ENCODE measurements at regions not wholly inside any gene's neighbourhood (a gene's known extent, or its start where the extent isn't known, plus 50 kb on each side); places are given as distances from the start of the nearest gene placed in this dataset.

GRCh38 chr6:145305670-145306069 lies 429.6 kb downstream of the EPM2A start:
- H3K36me3 ChIP-seq: no peaks in the 10 kb centered on the region
- H3K27ac ChIP-seq: no peak overlapping the region
- TF ChIP-seq CTCF (IDR thresholded peaks at IDR 0.05; ENCODE audit: low read depth, low read length): no peak
- DNase-seq: no peak
- no peak overlapping the region for H3K4me3 ChIP-seq (ENCODE audit: low read depth, low read length)
- no peaks in the 10 kb centered on the region for H3K9me3 ChIP-seq (ENCODE audit: severe bottlenecking)
- H3K27me3 ChIP-seq (ENCODE audit: insufficient read depth, low read depth, severe bottlenecking): no peaks in the 10 kb centered on the region

GRCh38 chr6:145306489-145306888 lies 428.8 kb downstream of the EPM2A start:
- TF ChIP-seq CTCF (IDR thresholded peaks at IDR 0.05; ENCODE audit: low read depth, low read length): no peak
- no peak overlapping the region for H3K27ac ChIP-seq
- H3K4me3 ChIP-seq (ENCODE audit: low read depth, low read length): no peak overlapping the region
- no peaks in the 10 kb centered on the region for H3K9me3 ChIP-seq (ENCODE audit: severe bottlenecking)
- H3K36me3 ChIP-seq: no peaks in the 10 kb centered on the region
- no peaks in the 10 kb centered on the region for H3K27me3 ChIP-seq (ENCODE audit: insufficient read depth, low read depth, severe bottlenecking)
- DNase-seq: no peak

- DNase-seq: no peak
Measured at GRCh38 chr6:145309842-145310535, 425.3 kb downstream of the EPM2A start.

DNA sequence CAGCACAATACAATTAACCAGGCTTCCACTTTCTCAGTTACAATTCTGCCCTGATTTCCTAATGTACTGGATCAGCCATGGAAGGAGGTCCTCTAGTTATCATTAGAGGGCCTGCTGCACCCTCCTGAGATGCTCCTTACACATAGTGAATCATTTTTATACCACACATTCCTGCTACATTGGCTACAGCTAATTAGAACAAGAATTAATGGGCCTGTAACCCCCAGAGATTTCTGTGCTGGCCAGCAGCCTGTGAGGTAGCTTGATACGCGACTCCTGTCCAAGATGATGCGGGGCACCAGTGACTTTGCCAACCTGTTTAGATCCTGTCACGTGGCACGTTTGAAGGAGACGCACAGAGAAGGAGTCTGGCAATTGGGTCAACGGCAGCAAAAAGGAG lies 422.8 kb downstream of the EPM2A start:
- no peaks in the 10 kb centered on the region for H3K27me3 ChIP-seq (ENCODE audit: insufficient read depth, low read depth, severe bottlenecking)
- H3K36me3 ChIP-seq: no peaks in the 10 kb centered on the region
- no peak for DNase-seq
- H3K27ac ChIP-seq: no peak overlapping the region
- TF ChIP-seq CTCF (IDR thresholded peaks at IDR 0.05; ENCODE audit: low read depth, low read length): no peak
- H3K4me3 ChIP-seq (ENCODE audit: low read depth, low read length): no peak overlapping the region
- no peaks in the 10 kb centered on the region for H3K9me3 ChIP-seq (ENCODE audit: severe bottlenecking)

More at GRCh38 chr6:145309842-145310535, 425.3 kb downstream of the EPM2A start:
- Histone ChIP-seq H3K9me3 (ENCODE audit: severe bottlenecking) (no peaks in the 10 kb centered on the region), H3K27ac (no peak overlapping the region), H3K27me3 (ENCODE audit: insufficient read depth, low read depth, severe bottlenecking) (no peaks in the 10 kb centered on the region), H3K36me3 (no peaks in the 10 kb centered on the region), H3K4me3 (ENCODE audit: low read depth, low read length) (no peak overlapping the region)
- no peak for TF ChIP-seq CTCF (IDR thresholded peaks at IDR 0.05; ENCODE audit: low read depth, low read length)

GRCh38 chr6:145313041-145313855 lies 422.1 kb downstream of the EPM2A start:
- H3K36me3 ChIP-seq: no peaks in the 10 kb centered on the region
- DNase-seq: no peak
- H3K4me3 ChIP-seq (ENCODE audit: low read depth, low read length): no peak overlapping the region
- no peaks in the 10 kb centered on the region for H3K27me3 ChIP-seq (ENCODE audit: insufficient read depth, low read depth, severe bottlenecking)
- H3K9me3 ChIP-seq (ENCODE audit: severe bottlenecking): no peaks in the 10 kb centered on the region
- no peak overlapping the region for H3K27ac ChIP-seq
- no peak for TF ChIP-seq CTCF (IDR thresholded peaks at IDR 0.05; ENCODE audit: low read depth, low read length)

Measured in WERI-Rb-1 (cell line).